RWPE2 (cell line): ENCODE measurements at regions not wholly inside any gene's neighbourhood (a gene's known extent, or its start where the extent isn't known, plus 50 kb on each side); places are given as distances from the start of the nearest gene placed in this dataset.

Experiments
- ATAC-seq: fragments of 200-7000 bp; cut with Tn5 transposase; 3 replicates; pipeline ENCODE4 v1.9.1; 2021; ENCODE audit warnings: low read depth
- DNase-seq: peaks from one replicate; pipeline ENCODE4 v3.0.0-alpha.2; 2020; ENCODE audit warnings: low spot score
- H3K27ac ChIP-seq: fragments of 450-650 bp; 2 replicates; pipeline ENCODE4 v1.5.1; 2017; ENCODE audit warnings: mild to moderate bottlenecking; ENCODE audit not compliant: poor library complexity, severe bottlenecking
- H3K27me3 ChIP-seq: fragments of 250-450 bp; sonication (Bioruptor Pico); 2 replicates; pipeline ENCODE4 v1.5.1; 2021; ENCODE audit warnings: mild to moderate bottlenecking, moderate library complexity; ENCODE audit not compliant: insufficient read depth, poor library complexity, severe bottlenecking
- H3K36me3 ChIP-seq: fragments of 250-450 bp; sonication (Bioruptor Pico); 2 replicates; pipeline ENCODE4 v1.5.1; 2020; ENCODE audit warnings: low read depth, mild to moderate bottlenecking, moderate library complexity
- H3K4me1 ChIP-seq: fragments of 250-450 bp; sonication (Bioruptor Pico); 2 replicates; pipeline ENCODE4 v1.5.1; 2021; ENCODE audit warnings: mild to moderate bottlenecking, moderate library complexity; ENCODE audit not compliant: insufficient read depth, poor library complexity, severe bottlenecking
- H3K4me3 ChIP-seq: fragments of 250-450 bp; sonication (Bioruptor Pico); 2 replicates; pipeline ENCODE4 v1.5.1; 2021; ENCODE audit warnings: mild to moderate bottlenecking, moderate library complexity; ENCODE audit not compliant: severe bottlenecking
- H3K9me3 ChIP-seq: fragments of 250-450 bp; sonication (Bioruptor Pico); 2 replicates; pipeline ENCODE4 v1.5.1; 2021; ENCODE audit warnings: mild to moderate bottlenecking, moderate library complexity; ENCODE audit not compliant: severe bottlenecking
- TF ChIP-seq, protein P1 (sequence below): fragments of 450-650 bp; IDR thresholded peaks from one replicate; pipeline ENCODE4 v1.5.1; 2017; ENCODE audit warnings: mild to moderate bottlenecking, moderate library complexity; ENCODE audit not compliant: poor library complexity, severe bottlenecking

DNA sequence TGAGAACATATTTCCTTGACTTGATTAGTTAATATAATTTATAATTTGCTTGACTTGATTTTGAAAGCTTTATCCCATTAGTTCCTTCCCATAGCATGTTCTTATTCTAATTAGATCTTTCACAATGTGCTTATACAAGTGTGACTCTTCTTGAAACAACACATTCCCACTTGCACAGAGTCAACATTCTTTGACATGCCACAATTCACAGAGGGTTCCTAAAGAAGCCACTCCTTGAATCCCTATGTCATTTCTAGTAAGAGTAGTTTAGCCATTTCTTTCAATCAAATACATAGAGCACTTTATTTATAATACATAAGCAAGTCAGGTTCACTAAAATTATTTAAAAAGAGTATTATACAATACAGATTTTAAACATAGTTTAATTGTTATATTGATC is 228.9 kb upstream of the GRID2 start:
- no peaks in the 10 kb centered on the region for H3K27me3 ChIP-seq
- no peak for ATAC-seq
- no peak overlapping the region for H3K4me3 ChIP-seq
- TF ChIP-seq, protein P1, sequence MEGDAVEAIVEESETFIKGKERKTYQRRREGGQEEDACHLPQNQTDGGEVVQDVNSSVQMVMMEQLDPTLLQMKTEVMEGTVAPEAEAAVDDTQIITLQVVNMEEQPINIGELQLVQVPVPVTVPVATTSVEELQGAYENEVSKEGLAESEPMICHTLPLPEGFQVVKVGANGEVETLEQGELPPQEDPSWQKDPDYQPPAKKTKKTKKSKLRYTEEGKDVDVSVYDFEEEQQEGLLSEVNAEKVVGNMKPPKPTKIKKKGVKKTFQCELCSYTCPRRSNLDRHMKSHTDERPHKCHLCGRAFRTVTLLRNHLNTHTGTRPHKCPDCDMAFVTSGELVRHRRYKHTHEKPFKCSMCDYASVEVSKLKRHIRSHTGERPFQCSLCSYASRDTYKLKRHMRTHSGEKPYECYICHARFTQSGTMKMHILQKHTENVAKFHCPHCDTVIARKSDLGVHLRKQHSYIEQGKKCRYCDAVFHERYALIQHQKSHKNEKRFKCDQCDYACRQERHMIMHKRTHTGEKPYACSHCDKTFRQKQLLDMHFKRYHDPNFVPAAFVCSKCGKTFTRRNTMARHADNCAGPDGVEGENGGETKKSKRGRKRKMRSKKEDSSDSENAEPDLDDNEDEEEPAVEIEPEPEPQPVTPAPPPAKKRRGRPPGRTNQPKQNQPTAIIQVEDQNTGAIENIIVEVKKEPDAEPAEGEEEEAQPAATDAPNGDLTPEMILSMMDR = no peak
- no peak overlapping the region for H3K27ac ChIP-seq
- no peaks in the 10 kb centered on the region for H3K9me3 ChIP-seq
- H3K36me3 ChIP-seq = no peaks in the 10 kb centered on the region
- H3K4me1 ChIP-seq = no peaks in the 10 kb centered on the region
- no peak for DNase-seq

DNA sequence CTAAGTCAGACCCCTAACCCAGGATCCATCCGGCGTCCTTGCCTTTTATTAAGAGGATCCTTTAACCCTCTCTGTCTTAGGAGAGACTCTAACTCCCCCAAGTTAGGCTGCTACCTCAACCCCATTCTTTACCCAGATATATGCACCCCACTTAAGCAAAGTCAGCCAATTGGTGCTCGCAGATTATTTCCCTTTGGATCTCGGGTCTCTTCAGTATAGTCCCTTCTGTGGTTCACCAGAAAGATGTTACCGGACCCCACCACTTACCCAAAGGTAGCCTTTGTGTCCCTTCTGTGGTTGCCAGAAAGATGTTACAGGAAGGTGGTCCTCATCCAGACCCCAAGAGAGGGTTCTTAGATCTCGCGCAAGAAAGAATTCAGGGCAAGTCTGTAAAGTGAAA is 212.9 kb upstream of the GRID2 start:
- Histone ChIP-seq H3K4me3 (no peak overlapping the region), H3K9me3 (no peaks in the 10 kb centered on the region), H3K4me1 (no peaks in the 10 kb centered on the region), H3K27me3 (no peaks in the 10 kb centered on the region), H3K36me3 (no peaks in the 10 kb centered on the region), H3K27ac (no peak overlapping the region)
- ATAC-seq = no peak
- DNase-seq = no peak
- TF ChIP-seq, protein P1 = no peak

DNA sequence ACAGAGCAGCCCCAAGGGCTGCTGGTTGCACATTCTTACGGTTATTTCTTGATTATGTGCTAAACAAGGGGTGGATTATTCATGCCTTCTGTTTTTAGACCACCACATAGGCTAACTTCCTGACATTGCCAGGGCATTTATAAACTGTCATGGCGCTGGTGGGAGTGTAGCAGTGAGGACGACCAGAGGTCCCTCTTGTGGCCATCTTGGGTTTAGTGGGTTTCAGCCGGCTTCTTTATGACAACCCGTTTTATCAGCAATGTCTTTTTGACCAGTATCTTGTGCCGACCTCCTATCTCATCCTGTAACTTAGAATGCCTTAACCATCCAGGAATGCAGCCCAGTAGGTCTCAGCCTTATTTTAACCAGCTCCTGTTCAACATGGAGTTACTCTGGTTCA is 212.4 kb upstream of the GRID2 start:
- ATAC-seq (no peak), DNase-seq (no peak)
- H3K27ac ChIP-seq = no peak overlapping the region
- H3K36me3 ChIP-seq = no peaks in the 10 kb centered on the region
- H3K9me3 ChIP-seq = no peaks in the 10 kb centered on the region
- no peaks in the 10 kb centered on the region for H3K27me3 ChIP-seq
- H3K4me1 ChIP-seq = no peaks in the 10 kb centered on the region
- H3K4me3 ChIP-seq = no peak overlapping the region
- TF ChIP-seq, protein P1 = no peak

DNA sequence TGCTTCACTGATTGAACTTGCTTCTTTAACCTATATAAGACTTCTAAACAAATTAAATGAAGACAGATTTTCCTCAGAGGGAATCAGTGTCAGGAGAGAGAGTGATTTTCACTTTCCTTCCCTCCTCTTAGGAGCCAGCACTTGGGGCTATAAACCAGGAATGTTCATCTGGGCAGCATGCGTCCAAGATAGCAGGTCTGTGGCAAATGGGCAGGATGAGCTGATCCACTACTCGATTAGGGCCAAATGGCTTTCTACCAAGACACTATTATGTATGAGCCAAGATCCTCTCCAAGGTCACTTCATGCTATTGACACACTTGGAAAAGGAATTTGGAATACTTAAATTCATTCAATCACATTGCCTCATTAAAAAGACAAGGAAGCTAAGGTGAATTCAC is 203.9 kb upstream of the GRID2 start:
- ATAC-seq (no peak), DNase-seq (no peak)
- no peaks in the 10 kb centered on the region for H3K9me3 ChIP-seq
- no peak overlapping the region for H3K27ac ChIP-seq
- no peaks in the 10 kb centered on the region for H3K4me1 ChIP-seq
- no peaks in the 10 kb centered on the region for H3K36me3 ChIP-seq
- TF ChIP-seq, protein P1 = no peak
- no peak overlapping the region for H3K4me3 ChIP-seq
- no peaks in the 10 kb centered on the region for H3K27me3 ChIP-seq

DNA sequence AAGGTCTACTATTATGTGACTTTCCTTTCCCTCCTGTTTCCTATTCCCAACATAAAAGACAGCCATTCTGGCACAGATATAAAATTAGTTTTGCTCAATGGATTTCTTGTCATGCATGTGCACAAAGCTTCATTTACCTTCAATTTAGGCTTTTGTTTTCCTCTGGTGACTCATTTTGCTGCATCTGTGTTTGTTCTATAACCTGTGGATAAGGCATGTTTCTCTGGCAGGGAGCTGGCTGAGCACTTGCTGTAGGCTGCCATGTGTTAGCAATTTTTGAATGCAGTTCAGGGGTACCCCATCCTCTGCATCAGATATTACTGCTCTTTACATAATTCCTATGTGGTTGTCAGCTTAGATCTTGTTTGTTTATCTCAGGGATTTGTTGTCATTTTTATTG is 202.8 kb upstream of the GRID2 start:
- Histone ChIP-seq H3K4me1 (no peaks in the 10 kb centered on the region), H3K4me3 (no peak overlapping the region), H3K27me3 (no peaks in the 10 kb centered on the region), H3K27ac (no peak overlapping the region), H3K36me3 (no peaks in the 10 kb centered on the region), H3K9me3 (no peaks in the 10 kb centered on the region)
- DNase-seq (no peak), ATAC-seq (no peak)
- TF ChIP-seq, protein P1 = no peak
